Stimulated activated CD4-positive, alpha-beta T cell treated with anti-CD3 and anti-CD28 coated beads, Interleukin-12 subunit alpha, Interleukin-12 subunit beta, amount 100 ng/mL, for 24 hours (primary cell): ENCODE measurements at regions not wholly inside any gene's neighbourhood (a gene's known extent, or its start where the extent isn't known, plus 50 kb on each side); places are given as distances from the start of the nearest gene placed in this dataset.

ENCODE experiments used
- DNase-seq, 2 experiments: peaks; one replicate each; pipeline ENCODE4 v3.0.0-alpha.2; 2020; ENCODE audit warnings: low read depth in 2 of 2

DNA sequence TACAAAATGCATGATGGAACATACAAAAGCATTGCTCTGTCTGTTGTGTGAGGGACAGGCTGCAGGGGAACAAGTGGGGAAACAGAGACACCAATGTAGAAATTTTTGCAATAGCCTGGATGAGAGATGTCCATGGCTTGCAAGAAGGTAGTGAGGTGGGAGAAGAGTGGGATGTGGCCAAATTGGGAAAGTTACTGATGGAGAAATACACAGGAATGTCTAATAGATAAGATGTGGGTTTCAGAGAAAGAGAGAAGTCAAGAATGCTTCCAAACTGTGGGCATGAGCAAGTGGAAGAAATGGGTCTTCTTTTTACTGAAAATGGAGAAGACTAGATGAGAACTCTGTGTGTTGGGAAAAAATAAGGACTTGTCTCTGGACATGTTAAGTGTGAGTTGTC lies 592.7 kb downstream of the TNS3 start:
- DNase-seq: no peak

DNA sequence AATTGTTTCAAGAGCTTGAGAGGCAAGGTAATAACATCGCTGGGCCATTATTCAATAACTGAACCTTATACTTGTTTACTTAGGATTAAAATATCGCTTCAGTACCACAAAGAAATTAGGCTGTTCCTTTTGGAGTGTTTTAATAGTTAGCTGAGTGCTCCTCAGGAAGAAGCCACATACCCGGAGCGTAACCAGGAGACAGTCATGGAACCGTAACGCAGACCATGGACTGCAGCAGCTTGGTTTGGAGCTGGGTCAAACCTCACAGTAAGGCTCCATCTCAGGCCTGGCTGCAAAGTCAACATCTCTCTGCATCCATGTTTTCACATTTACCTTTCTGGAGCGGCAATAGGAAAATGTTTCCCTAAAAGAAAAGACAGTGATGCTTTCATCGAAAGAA lies 599.0 kb downstream of the TNS3 start:
- no peak for DNase-seq

DNA sequence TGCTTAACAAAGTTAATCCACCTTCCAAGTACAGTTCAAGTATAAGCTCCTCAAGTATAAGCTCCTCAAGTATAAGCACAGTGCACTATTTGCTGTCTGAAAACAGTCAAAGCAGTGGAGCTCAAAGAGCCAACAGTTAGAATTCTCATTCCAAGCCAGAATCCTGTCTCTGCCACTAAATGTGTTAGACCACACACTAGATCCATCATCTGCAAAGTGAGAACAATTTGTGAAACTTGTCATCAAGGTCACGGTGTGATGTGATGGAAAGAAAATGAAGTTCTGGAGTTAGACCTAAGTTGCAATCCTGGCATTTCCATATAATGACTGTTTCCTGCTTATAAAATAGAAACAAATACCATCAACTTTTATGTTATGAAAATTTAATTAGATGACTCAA lies 602.5 kb downstream of the TNS3 start:
- DNase-seq: no peak

DNA sequence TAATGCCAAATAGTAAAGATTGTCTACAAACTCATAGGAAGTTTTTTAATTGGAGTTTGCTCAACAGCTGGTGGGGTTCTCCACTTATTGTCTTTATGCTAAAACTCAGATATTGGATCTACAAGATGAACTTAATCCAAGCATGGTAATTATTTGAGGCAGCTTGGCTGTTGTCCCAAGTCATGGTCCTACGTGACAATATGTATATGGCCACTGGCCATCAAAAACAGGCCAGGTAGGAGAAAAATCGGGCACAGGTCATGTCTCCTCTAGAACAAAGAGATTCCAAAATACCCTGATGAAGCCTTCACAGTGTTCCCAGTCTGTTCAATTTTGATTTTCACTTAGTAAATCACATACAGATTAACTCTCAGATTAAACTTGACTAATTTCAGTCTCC lies 606.4 kb downstream of the TNS3 start:
- DNase-seq: no peak

DNA sequence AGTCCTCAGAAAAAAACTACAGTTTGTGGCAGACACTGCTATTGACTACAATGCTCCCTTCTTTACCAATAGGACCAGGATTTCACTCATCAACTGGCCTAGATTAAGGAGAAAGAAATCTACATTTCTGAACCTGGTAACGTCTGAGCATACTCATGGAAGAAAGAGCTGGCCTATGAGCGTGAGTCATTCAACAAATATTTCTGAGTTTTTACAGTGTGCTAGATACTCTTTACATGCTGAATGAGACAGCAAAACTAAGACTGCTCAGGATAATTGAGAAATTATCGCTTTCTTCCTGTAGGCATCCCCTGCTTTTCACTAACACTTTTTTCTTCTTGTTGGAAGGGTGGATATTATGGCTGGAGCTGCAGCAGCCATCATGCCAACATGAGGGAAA lies 609.7 kb downstream of the TNS3 start:
- no peak for DNase-seq

DNA sequence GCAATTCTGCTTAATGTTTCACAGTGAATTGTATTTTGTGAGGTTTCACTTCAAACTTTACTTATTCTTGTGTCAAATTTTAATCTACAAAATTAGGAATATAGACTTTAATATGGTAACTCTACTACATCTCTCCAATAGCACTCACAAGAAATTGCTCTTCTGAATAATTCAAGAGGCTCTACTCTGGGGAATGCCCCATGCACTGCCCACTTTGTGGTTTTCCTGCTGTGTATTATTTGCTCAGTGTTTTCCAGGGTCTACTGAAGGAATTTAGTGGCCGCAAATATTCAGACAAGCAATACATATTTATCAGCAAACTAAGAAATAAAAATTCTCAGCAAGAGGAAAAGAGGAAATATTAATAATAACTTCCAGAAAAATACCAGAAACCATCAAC lies 611.4 kb downstream of the TNS3 start:
- DNase-seq: no peak

DNA sequence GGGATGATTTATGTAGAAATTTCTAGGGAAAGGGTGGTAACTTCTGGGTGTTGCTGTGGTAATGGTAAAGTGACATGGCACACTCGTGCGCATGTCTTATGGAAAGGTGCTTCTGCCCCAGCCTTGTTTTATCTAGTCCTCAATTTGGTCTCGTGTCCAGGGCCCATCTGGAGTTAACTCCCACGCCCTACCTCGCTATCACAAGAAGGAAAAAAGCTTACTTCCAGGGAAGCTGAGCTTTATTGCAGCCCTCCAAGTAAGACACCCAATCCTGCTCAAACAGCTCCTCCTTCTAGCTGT lies 611.8 kb downstream of the TNS3 start:
- DNase-seq: no peak

DNA sequence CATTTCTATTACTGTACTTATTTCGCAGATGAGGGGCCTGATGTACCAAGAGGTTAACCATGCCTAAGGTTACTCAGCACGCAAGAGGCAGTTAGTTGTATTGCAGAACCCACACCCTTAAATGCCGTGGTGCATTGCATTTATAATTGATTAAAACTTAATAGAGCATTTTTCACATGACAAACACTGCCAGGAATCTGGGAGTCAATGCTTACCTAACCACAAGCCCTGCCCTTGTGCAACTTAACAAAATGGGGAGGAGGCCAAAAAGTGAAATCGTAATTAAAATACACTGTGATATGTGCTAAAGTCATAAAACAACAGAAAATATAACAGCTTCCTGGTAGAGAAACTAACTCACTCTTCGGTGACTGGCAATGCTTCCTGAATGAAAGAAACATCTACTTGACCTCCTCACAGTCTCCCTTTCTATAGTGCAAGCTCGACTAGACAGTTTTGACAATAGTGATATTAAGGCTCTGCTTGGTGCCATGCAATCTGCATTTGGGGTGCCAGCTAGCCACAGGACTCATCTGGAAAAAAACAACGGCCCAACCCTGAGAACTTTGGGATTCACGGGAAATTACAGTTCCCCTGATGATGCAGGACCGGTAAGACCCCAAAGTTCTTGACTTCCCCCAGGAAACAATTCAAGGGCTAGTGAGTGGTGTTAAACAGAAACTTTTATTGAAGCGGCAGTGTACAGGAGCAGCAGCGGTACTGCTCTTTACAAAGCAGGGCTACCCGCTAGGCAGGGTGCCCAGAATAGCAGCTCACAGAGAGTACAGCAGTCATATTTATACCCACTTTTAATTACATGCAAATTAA lies 612.4 kb downstream of the TNS3 start:
- no peak for DNase-seq

DNA sequence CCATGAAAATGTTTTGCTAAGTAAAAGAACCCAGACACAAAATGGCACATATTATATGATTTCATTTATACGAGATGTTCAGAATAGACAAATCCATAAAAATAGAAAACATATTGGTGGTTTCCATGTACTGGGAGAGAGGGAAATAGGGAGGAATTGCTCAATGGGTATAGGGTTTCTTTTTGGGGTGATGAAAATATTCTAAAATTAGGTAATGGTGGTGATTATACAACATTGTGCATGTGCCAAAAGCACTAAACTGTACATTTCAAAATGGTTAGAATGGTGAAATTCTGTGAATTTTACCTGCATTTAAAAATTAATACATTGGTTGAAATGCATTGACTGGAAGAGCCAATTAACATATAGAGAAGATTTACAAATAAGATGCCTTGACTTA lies 613.9 kb downstream of the TNS3 start:
- DNase-seq: no peak

DNA sequence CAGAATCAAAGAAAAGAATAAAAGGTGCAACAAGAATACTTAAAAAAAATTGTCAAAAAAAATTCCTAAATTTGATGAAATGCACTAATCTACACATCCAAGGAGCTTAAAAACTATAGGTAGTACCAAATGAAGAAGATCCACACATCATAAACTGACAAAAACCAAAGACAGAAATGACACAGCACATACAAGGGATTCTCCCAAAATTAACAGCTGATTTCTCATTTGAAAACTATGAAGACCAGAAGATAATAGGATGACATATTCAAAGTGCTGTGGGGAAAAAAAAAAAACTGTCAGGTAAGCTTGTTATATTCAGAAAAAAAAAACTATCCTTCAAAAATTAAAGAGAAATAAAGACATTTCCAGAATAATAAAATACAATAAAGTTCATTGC lies 618.2 kb downstream of the TNS3 start:
- DNase-seq: no peak

DNA sequence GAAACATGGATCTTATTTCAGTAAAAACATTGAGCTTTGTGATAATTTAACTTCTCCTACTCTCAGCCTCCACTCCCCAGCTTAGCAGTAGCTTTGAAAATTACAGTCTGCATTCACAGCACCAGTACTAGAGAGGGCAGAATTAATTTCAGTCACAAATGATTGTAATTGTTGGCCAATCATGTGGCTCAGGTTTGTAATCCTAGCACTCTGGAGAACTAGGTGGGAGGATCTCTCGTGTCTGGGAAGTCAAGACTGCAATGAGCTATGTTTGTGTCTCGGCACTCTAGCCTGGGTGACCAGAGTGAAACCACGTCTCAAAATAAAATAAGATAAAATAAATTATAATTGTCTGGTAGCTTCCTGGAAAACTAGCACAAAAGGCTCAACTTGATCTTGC lies 620.9 kb downstream of the TNS3 start:
- no peak for DNase-seq

DNA sequence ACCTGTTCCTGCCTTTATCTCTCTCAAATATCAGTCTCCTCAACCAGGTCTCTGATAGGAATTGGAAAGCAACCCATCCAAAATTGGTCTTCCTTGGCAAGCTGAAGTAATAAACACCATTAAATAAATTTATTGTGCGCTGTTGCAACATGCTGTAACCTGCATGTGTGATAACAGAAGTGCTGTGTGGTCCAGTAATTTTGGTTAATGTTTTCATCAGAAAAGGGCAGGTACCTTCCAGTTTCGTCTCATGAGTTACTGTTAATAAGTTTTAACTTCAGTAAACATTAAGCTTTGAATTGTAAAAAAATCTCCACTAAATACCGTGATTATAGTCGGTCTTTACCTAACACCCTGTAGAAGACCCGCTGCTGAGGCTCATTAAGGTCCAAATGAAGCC lies 624.7 kb downstream of the TNS3 start:
- DNase-seq: no peak

DNA sequence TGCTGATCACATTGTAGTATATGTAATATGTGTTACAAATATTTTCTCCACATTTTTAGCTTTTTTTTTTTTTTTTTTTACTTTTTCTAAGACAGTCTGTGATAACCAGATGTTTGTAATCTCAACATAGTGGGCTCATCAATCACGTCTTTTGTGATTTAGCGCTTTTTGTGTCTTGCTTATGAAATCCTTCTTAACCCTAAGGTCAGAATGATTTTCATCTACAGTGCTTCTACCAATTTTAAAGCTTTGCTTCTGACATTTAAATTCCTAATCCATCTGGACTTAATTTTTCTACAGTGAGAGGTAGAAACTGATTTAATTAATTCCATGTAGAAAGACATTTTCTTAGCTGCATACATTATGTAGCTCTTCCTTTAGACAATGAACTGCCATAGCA lies 626.4 kb downstream of the TNS3 start:
- no peak for DNase-seq

DNA sequence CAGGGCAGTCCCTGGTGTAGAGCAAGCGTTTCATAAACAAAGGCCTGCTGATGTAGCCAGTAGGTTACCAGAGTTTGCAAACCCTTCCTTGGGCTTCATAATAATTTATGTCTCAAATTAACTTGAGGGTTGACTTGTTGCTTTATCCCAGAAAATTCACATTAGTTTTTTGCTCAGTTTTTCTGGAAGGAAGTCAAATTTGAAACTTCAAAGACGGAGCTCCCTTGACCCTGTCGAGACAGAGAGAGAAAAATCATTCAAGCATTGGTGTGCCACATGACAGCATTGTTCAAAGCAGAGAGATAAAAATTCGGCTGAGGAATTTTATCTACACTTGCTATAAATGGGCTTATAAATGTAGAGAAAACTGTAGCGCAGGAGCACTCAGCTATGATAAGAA lies 627.7 kb downstream of the TNS3 start:
- DNase-seq: no peak

DNA sequence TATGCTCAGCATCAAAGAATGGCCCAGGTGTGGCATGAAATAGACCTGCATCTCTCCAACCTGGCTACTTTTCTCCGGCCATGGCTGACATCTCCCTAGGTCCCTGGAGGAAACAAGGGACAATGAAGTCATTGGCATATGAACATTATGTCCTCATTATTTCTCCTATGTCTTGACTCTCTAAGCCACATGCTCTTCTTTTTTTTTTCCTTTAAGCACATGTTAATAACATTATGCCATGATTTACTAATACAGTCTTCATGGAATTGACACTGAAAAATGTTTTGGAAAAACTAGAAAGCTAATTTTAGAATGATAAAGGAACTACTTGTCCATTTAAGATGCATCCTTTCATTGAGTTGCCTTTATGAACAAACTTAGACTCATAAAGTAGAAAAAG lies 628.9 kb downstream of the TNS3 start:
- DNase-seq: no peak

DNA sequence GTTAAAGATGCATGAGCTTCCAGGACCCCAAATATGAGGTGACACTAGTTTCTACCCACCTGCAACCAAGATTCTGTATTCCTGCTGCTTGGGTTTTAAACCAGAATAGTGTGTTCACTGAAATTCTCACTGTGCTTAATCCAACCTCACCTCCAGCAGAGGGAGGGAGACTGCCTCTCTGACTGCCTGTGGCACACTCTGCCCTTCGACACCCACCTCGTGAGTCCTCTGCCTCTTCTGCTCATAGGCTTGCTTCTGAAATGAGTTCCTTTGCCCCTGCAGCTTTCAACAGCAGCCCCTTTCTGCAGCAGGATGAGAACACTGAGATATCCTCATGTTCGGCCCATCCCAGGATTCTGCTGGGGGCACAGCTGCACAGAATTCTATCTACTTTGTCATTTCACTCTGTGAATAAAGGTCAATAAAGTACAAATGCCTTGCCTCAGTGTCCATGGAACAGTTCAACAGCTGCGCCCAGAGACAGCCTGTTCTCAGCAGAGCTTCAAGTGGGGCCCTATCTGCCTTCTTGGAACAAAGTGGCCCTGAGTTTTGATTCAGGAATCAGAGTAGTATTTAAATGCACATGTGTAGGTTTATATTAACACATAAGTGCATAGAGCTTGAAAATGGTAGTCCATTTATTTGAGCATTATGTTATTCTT lies 632.5 kb downstream of the TNS3 start:
- no peak for DNase-seq

DNA sequence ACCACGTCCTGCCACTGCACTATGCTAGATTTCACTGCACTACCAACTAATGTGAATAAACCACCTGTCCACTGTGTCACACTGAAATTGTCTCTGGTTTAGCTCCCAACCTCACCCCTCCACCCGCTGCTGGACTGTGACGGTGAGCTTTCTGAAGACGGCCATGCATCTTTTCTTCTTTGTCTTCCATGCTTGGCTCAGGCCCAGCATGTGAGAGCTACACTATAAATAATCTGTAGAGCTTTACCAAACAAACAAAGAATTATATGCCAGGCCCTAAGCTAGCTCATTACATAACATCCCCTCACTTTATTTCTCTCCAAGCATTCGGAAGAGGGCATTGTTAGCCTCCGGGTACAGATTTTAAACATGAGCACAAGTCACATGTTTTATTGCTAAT lies 633.2 kb downstream of the TNS3 start:
- DNase-seq: no peak

DNA sequence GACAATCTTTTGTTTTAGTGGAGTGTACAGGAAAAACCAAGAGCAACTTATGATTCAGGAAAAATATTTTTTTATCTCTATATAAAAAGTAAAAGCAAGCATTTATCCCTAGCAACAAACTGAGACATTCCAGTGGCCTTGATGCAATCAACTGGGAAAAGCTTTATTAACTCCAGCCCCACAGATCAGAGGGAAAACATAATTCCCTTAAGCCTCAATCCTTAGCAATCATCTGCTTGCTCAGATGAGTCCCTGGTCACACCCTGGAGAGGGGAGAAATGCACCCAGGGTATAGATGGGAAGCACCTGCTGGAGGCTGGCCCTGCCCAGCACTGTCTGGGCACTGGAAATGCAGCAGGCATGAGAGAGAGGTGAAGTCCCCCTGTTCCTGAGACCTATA lies 636.6 kb downstream of the TNS3 start:
- DNase-seq: no peak

DNA sequence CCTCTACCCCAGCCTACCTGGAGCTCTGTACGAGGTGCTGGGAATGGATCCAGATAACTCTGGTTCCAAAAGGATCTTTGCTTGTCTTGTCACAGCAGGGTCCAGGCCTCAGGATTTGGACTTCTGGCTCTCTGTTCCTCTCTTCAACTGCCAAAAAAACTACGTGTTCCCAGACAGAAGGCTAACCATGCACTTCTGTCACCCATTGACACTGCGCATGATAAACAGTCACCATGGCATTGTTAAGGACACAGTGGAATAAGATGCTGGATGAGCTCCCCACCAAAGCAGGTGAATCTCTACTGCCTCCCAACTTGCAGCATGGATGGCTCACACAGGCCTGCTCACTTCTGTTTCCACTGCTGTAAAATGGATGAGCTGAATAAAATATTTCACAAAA lies 637.9 kb downstream of the TNS3 start:
- DNase-seq: no peak

DNA sequence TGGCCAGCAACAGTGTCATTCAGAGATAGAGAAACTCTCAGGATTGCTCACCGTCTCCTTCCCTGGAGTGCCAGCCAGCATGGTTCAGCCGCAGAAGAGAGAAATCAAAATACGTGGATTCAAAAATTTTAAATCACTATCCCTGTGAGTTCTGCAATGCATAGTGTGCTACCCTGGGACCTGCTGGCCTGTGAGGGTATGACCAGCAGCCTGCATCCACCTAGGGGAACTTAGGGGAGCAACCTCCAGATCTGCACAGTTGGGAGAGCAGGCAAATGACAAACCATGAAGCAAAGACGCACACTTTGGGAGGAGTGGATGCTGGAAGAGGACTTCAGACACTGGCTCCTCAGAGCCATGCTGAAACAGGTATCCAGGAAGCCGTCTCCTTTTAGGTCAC lies 639.3 kb downstream of the TNS3 start:
- DNase-seq: no peak

DNA sequence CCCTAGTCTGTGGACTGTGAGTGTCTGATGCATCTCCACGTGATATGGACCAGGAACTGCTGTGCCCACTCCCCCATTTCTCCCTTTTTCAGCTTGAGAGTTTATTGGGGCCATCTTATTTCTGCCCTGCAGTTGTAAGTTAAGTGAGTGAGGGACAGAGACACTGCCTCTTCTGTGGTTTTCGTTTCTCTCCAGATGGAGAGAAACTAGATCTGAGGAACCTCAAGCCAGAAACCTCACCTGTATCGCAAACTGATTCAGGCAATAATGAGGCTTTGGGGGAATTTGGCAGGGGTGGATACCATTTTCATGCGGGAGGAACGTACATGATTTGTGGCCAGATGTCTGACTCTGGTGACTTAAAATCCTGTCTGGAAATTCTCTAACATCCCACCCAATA lies 641.7 kb downstream of the TNS3 start:
- no peak for DNase-seq

DNA sequence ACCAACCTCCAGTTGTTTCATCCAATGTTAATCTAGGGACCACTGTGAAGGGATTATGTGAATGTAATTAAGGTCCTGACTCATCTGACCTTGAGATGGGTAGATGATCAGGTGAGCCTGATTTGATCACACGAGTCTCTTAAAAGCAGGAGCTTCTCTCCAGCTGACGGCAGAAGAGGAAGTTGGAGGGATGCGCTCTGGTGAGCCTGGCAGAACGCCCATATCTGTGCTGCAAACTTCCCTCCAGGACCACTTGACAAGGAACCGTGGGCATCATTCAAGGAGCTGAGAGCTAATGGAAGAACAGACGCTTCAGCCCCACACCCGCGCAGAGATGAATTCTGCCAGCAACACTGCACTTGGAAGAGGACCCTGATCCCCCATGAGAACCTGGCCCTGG lies 642.4 kb downstream of the TNS3 start:
- DNase-seq: no peak

DNA sequence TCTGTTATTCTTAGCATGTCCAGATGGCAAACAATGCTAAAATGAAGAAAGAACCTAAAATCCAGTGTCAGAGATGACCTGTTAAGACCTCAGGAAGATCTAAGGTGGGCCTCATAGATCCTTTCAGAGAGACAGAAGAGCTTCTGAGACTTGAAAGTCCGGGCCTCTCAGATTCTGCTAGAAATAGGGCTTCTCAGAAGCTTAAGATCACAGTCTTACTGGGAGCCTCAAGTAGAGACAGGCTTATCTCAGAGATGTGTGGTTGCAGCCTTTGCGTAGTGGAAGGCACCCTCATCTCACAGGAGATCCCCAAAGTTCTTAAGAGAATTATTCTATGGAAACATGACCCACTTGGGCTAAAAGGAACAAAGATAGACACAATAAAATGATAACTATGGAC lies 642.8 kb downstream of the TNS3 start:
- DNase-seq: no peak

DNA sequence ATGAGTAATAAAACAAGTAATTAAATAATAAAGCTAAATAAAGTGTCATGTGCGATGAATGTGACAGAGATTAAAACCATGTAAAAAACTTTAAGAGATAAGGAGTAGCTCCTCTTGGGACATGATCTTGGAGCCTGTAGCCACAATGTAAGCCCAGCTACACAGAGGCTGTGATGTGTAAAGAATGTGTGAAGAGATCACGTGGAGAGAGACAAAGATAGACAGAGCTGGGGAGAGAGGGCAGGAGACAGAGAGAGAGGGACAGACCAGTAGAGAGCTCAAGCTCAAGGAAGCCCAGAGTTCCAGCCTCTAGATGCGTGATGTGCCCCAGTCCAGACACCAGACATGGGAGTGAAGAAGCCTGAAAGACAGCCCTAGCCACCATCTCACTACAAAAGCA lies 644.1 kb downstream of the TNS3 start:
- no peak for DNase-seq
